Peyer's patch (tissue), 4 donors: ENCODE measurements at regions not wholly inside any gene's neighbourhood (a gene's known extent, or its start where the extent isn't known, plus 50 kb on each side); places are given as distances from the start of the nearest gene placed in this dataset.

ENCODE experiments used
- DNase-seq, 3 donors: peaks; one replicate each; pipeline ENCODE4 v3.0.0-alpha.2; 2017 to 2019
- H3K27ac ChIP-seq, 4 donors: fragments of 200-600 bp; sonication (generic); one replicate each; pipeline ENCODE4 v1.5.1; 2016 to 2019
- H3K27me3 ChIP-seq, 2 donors: fragments of 200-600 bp; sonication (generic); one replicate each; pipeline ENCODE4 v1.5.1; 2019
- H3K36me3 ChIP-seq, 3 donors: fragments of 200-600 bp; sonication (generic); one replicate each; pipeline ENCODE4 v1.5.1; 2016 to 2019
- H3K4me1 ChIP-seq, 4 donors: fragments of 200-600 bp; sonication (generic); one replicate each; pipeline ENCODE4 v1.5.1; 2016 to 2019
- H3K4me3 ChIP-seq, 4 donors: fragments of 200-600 bp; sonication (generic); 1 replicate in 3 of 4; 2 replicates in 1 of 4; pipeline ENCODE4 v1.5.1; 2016 to 2019; ENCODE audit warnings: mild to moderate bottlenecking in 1 of 4
- H3K9me3 ChIP-seq, 4 donors: fragments of 200-600 bp; sonication (generic); one replicate each; pipeline ENCODE4 v1.5.1; 2016 to 2019; ENCODE audit warnings: mild to moderate bottlenecking in 1 of 4
- CTCF ChIP-seq, 6 experiments: fragments of 450-650 bp in 4 of 6; fragments of 200-600 bp in 2 of 6; sonication (generic) in 1 of 6; IDR thresholded peaks; one replicate each; pipeline ENCODE4 v1.5.1; 2017 to 2019; ENCODE audit warnings: antibody characterized with exemption in 6 of 6, mild to moderate bottlenecking in 3 of 6, moderate library complexity in 1 of 6
- POLR2A ChIP-seq, 2 donors: fragments of 450-650 bp; IDR thresholded peaks; one replicate each; pipeline ENCODE4 v1.5.1; 2017; ENCODE audit warnings: antibody characterized with exemption in 2 of 2, mild to moderate bottlenecking in 2 of 2, moderate library complexity in 2 of 2

- H3K36me3 ChIP-seq, result no peaks in the 10 kb centered on the region
- H3K4me3 ChIP-seq, result no peak overlapping the region
- no peak for DNase-seq
- no peak overlapping the region for H3K27ac ChIP-seq
- no peak for TF ChIP-seq CTCF (IDR thresholded peaks at IDR 0.05)
- no peak for TF ChIP-seq POLR2A (IDR thresholded peaks at IDR 0.05)
- H3K4me1 ChIP-seq, result no peaks in the 10 kb centered on the region
- no peaks in the 10 kb centered on the region for H3K9me3 ChIP-seq
- no peaks in the 10 kb centered on the region for H3K27me3 ChIP-seq
Measured at GRCh38 chr3:36257158-36257852, 123.0 kb upstream of the STAC start.

- Histone ChIP-seq H3K4me3 (no peak overlapping the region), H3K27me3 (no peaks in the 10 kb centered on the region), H3K27ac (no peak overlapping the region), H3K36me3 (no peaks in the 10 kb centered on the region), H3K4me1 (no peaks in the 10 kb centered on the region), H3K9me3 (no peaks in the 10 kb centered on the region)
- TF ChIP-seq POLR2A (IDR thresholded peaks at IDR 0.05) (no peak), CTCF (IDR thresholded peaks at IDR 0.05) (no peak)
- no peak for DNase-seq
Measured at GRCh38 chr3:36258421-36258820, 121.9 kb upstream of the STAC start.

- no peak overlapping the region for H3K27ac ChIP-seq
- H3K4me1 ChIP-seq, result no peaks in the 10 kb centered on the region
- H3K27me3 ChIP-seq, result no peaks in the 10 kb centered on the region
- no peak for TF ChIP-seq CTCF (IDR thresholded peaks at IDR 0.05)
- TF ChIP-seq POLR2A (IDR thresholded peaks at IDR 0.05), result no peak
- H3K9me3 ChIP-seq, result no peaks in the 10 kb centered on the region
- H3K4me3 ChIP-seq, result no peak overlapping the region
- H3K36me3 ChIP-seq, result no peaks in the 10 kb centered on the region
- DNase-seq, result no peak
Measured at GRCh38 chr3:36259580-36259979, 120.7 kb upstream of the STAC start.

- Histone ChIP-seq H3K27me3 (no peaks in the 10 kb centered on the region), H3K27ac (no peak overlapping the region), H3K4me3 (no peak overlapping the region), H3K36me3 (no peaks in the 10 kb centered on the region), H3K9me3 (no peaks in the 10 kb centered on the region), H3K4me1 (no peaks in the 10 kb centered on the region)
- no peak for TF ChIP-seq CTCF (IDR thresholded peaks at IDR 0.05)
- no peak for TF ChIP-seq POLR2A (IDR thresholded peaks at IDR 0.05)
- DNase-seq, result no peak
Measured at GRCh38 chr3:36269274-36269673, 111.0 kb upstream of the STAC start.

GRCh38 chr3:36282766-36283165 is 97.5 kb upstream of the STAC start:
- Histone ChIP-seq H3K4me3 (no peak overlapping the region), H3K4me1 (no peaks in the 10 kb centered on the region), H3K27me3 (no peaks in the 10 kb centered on the region), H3K36me3 (no peaks in the 10 kb centered on the region), H3K9me3 (no peaks in the 10 kb centered on the region), H3K27ac (no peak overlapping the region)
- no peak for DNase-seq
- TF ChIP-seq CTCF (IDR thresholded peaks at IDR 0.05) (no peak), POLR2A (IDR thresholded peaks at IDR 0.05) (no peak)

- no peak for DNase-seq
- TF ChIP-seq CTCF (IDR thresholded peaks at IDR 0.05) (no peak), POLR2A (IDR thresholded peaks at IDR 0.05) (no peak)
- Histone ChIP-seq H3K27me3 (no peaks in the 10 kb centered on the region), H3K4me3 (no peak overlapping the region), H3K36me3 (no peaks in the 10 kb centered on the region), H3K4me1 (no peaks in the 10 kb centered on the region), H3K9me3 (no peaks in the 10 kb centered on the region), H3K27ac (no peak overlapping the region)
Measured at GRCh38 chr3:36295296-36295695, 85.0 kb upstream of the STAC start.
